Endodermal cell (in vitro differentiated cells): ENCODE measurements at regions not wholly inside any gene's neighbourhood (a gene's known extent, or its start where the extent isn't known, plus 50 kb on each side); places are given as distances from the start of the nearest gene placed in this dataset.

ENCODE experiments used
- DNase-seq: peaks from one replicate; pipeline ENCODE4 v3.0.0-alpha.2; 2017
- H3K27ac ChIP-seq: 2 replicates; pipeline ENCODE4 v1.5.1; 2013; ENCODE audit warnings: mild to moderate bottlenecking, low read depth, low read length, moderate library complexity
- H3K27me3 ChIP-seq: 2 replicates; pipeline ENCODE4 v1.6.1; 2013; ENCODE audit warnings: mild to moderate bottlenecking, low read length, moderate library complexity; ENCODE audit not compliant: insufficient read depth, control insufficient read depth, poor library complexity, severe bottlenecking
- H3K36me3 ChIP-seq: 2 replicates; pipeline ENCODE4 v1.7.0; 2013; ENCODE audit warnings: mild to moderate bottlenecking, low read length, moderate library complexity; ENCODE audit not compliant: control insufficient read depth, insufficient read depth
- H3K4me1 ChIP-seq: one replicate; pipeline ENCODE4 v1.7.0; 2013; ENCODE audit warnings: low read length; ENCODE audit not compliant: control insufficient read depth, insufficient read depth
- H3K4me3 ChIP-seq: 2 replicates; pipeline ENCODE4 v1.5.1; 2013; ENCODE audit warnings: mild to moderate bottlenecking, low read length, moderate library complexity
- H3K9ac ChIP-seq: 2 replicates; pipeline ENCODE4 v1.6.1; 2013; ENCODE audit warnings: mild to moderate bottlenecking, low read length, moderate library complexity; ENCODE audit not compliant: poor library complexity, severe bottlenecking; ENCODE audit errors: extremely low read depth
- H3K9me3 ChIP-seq: 2 replicates; pipeline ENCODE4 v1.6.1; 2013; ENCODE audit warnings: mild to moderate bottlenecking, low read length, moderate library complexity; ENCODE audit not compliant: control insufficient read depth
- H3K27ac Mint-ChIP-seq: 2 replicates; pipeline ENCODE4 v1.8.0; 2020; ENCODE audit warnings: mixed read lengths
- H3K27me3 Mint-ChIP-seq: 2 replicates; pipeline ENCODE4 v1.8.0; 2021; ENCODE audit warnings: mild to moderate bottlenecking, mixed read lengths; ENCODE audit not compliant: insufficient read depth
- H3K36me3 Mint-ChIP-seq: 2 replicates; pipeline ENCODE4 v1.8.0; 2020; ENCODE audit warnings: low read depth, mixed read lengths
- H3K4me1 Mint-ChIP-seq: 2 replicates; pipeline ENCODE4 v1.8.0; 2020; ENCODE audit warnings: mixed read lengths
- H3K4me3 Mint-ChIP-seq: 2 replicates; pipeline ENCODE4 v1.8.0; 2020; ENCODE audit warnings: mild to moderate bottlenecking, moderate library complexity, mixed read lengths
- H3K9me3 Mint-ChIP-seq: 2 replicates; pipeline ENCODE4 v1.8.0; 2020; ENCODE audit warnings: mild to moderate bottlenecking, mixed read lengths
- CTCF ChIP-seq: fragments of 200-600 bp; sonication (generic); conservative IDR thresholded peaks from 2 replicates; pipeline ENCODE4 v1.5.0; 2021; ENCODE audit warnings: antibody characterized with exemption, mild to moderate bottlenecking
- WGBS, 2 experiments: methylation state at CpG; one replicate each; pipeline versions ENCODE4 v1.1.5 to v1.1.7; 2013; ENCODE audit warnings: missing lambda C conversion rate in 2 of 2, mixed read lengths in 1 of 2; ENCODE audit not compliant: insufficient coverage in 1 of 2, insufficient read length in 1 of 2; 5-methylcytosine and 5-hydroxymethylcytosine counted together

GRCh38 chr12:13725049-13725448, 256.4 kb downstream of the GRIN2B start:
- H3K4me1 ChIP-seq: no peaks in the 10 kb centered on the region
- H3K27ac ChIP-seq: no peak overlapping the region
- no peak overlapping the region for H3K4me3 ChIP-seq
- WGBS, 2 experiments: 41 to 71% methylated on average over 1 of the region's 1 CpG
- Mint-ChIP-seq H3K36me3 (no peaks in the 10 kb centered on the region), H3K4me3 (no peak overlapping the region), H3K9me3 (no peaks in the 10 kb centered on the region), H3K27ac (no peak overlapping the region), H3K4me1 (peaks cover 19% of the 10 kb centered on the region), H3K27me3 (peaks cover 82% of the 10 kb centered on the region)
- no peak for DNase-seq
- H3K9ac ChIP-seq: no peak overlapping the region
- H3K9me3 ChIP-seq: no peaks in the 10 kb centered on the region
- no peak for TF ChIP-seq CTCF
- H3K36me3 ChIP-seq: no peaks in the 10 kb centered on the region
- peaks cover 6% of the 10 kb centered on the region for H3K27me3 ChIP-seq

GRCh38 chr12:13724136-13724535, 257.3 kb downstream of the GRIN2B start:
- no peak for TF ChIP-seq CTCF
- Mint-ChIP-seq H3K4me3 (no peak overlapping the region), H3K27me3 (peaks cover 74% of the 10 kb centered on the region), H3K4me1 (peaks cover 18% of the 10 kb centered on the region), H3K27ac (no peak overlapping the region), H3K36me3 (no peaks in the 10 kb centered on the region), H3K9me3 (no peaks in the 10 kb centered on the region)
- Histone ChIP-seq H3K36me3 (no peaks in the 10 kb centered on the region), H3K27me3 (peaks cover 6% of the 10 kb centered on the region), H3K9ac (no peak overlapping the region), H3K4me3 (no peak overlapping the region), H3K4me1 (no peaks in the 10 kb centered on the region), H3K27ac (no peak overlapping the region), H3K9me3 (no peaks in the 10 kb centered on the region)
- WGBS, 2 experiments: 97 to 100% methylated on average over 1 of the region's 1 CpG
- DNase-seq: no peak

DNA sequence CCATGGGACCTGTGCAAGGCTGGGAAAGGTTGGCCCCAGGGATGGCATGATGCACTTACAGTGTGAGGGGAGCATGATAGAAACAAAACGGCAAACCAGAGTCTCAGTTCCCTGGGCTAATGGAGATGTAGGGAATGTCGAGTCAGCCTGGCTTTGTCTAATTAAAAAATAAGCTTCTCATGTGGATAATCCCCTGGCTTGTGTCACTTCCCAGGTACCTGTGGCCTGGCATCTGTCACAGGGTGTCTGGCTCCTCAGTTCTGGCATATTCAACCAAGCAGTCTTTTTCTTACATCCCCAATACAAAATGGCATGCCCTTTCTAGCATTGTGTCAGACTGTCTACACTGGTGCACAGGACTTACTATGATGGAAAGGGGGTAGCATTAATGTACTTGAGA, 261.4 kb downstream of the GRIN2B start:
- no peak overlapping the region for H3K4me3 Mint-ChIP-seq
- Histone ChIP-seq H3K27me3 (peaks cover 6% of the 10 kb centered on the region), H3K9me3 (no peaks in the 10 kb centered on the region), H3K27ac (no peak overlapping the region), H3K36me3 (no peaks in the 10 kb centered on the region), H3K9ac (no peak overlapping the region), H3K4me1 (no peaks in the 10 kb centered on the region), H3K4me3 (no peak overlapping the region)
- DNase-seq: no peak
- 88 to 94% methylated on average over 2 of the region's 2 CpGs for WGBS, 2 experiments
- no peaks in the 10 kb centered on the region for H3K36me3 Mint-ChIP-seq
- no peaks in the 10 kb centered on the region for H3K9me3 Mint-ChIP-seq
- no peak for TF ChIP-seq CTCF
- H3K27ac Mint-ChIP-seq: no peak overlapping the region
- H3K27me3 Mint-ChIP-seq: peaks cover 74% of the 10 kb centered on the region
- peaks cover 2% of the 10 kb centered on the region for H3K4me1 Mint-ChIP-seq
